KMS-11 (cell line): ENCODE measurements at regions not wholly inside any gene's neighbourhood (a gene's known extent, or its start where the extent isn't known, plus 50 kb on each side); places are given as distances from the start of the nearest gene placed in this dataset.

Experiments used
- H2AFZ ChIP-seq: fragments of 200-600 bp; sonication (generic); 2 replicates; pipeline ENCODE4 v1.6.1; 2016; ENCODE audit warnings: antibody characterized with exemption, mixed run types, low read depth
- H3K27ac ChIP-seq: fragments of 200-600 bp; sonication (generic); 2 replicates; pipeline ENCODE4 v1.6.1; 2016; ENCODE audit warnings: mild to moderate bottlenecking, mixed run types
- H3K27me3 ChIP-seq: fragments of 200-600 bp; sonication (generic); 2 replicates; pipeline ENCODE4 v1.6.1; 2017; ENCODE audit warnings: mild to moderate bottlenecking, low read depth, mixed run types, moderate library complexity; ENCODE audit not compliant: insufficient read depth
- H3K36me3 ChIP-seq: fragments of 200-600 bp; sonication (generic); 2 replicates; pipeline ENCODE4 v1.6.1; 2017; ENCODE audit warnings: mild to moderate bottlenecking, mixed run types; ENCODE audit not compliant: insufficient read depth
- H3K4me1 ChIP-seq: fragments of 200-600 bp; sonication (generic); 2 replicates; pipeline ENCODE4 v1.6.1; 2016; ENCODE audit warnings: mild to moderate bottlenecking, low read depth, mixed run types; ENCODE audit not compliant: poor library complexity, severe bottlenecking
- H3K4me2 ChIP-seq: fragments of 200-600 bp; sonication (generic); 2 replicates; pipeline ENCODE4 v1.7.0; 2016; ENCODE audit warnings: mild to moderate bottlenecking, mixed run types
- H3K4me3 ChIP-seq: fragments of 200-600 bp; sonication (generic); IDR thresholded peaks from 2 replicates; pipeline ENCODE4 v1.6.1; 2017; ENCODE audit warnings: low read depth, low read length, mixed read lengths; ENCODE audit not compliant: insufficient read depth
- H3K79me2 ChIP-seq: fragments of 200-600 bp; sonication (generic); 2 replicates; pipeline ENCODE4 v1.6.1; 2016; ENCODE audit warnings: low read depth, mixed run types; ENCODE audit not compliant: insufficient read depth
- H3K9ac ChIP-seq: fragments of 200-600 bp; sonication (generic); 2 replicates; pipeline ENCODE4 v1.6.1; 2016; ENCODE audit warnings: mild to moderate bottlenecking, mixed run types
- H4K20me1 ChIP-seq: fragments of 200-600 bp; sonication (generic); 2 replicates; pipeline ENCODE4 v1.6.1; 2016; ENCODE audit warnings: mild to moderate bottlenecking, mixed run types; ENCODE audit not compliant: insufficient read depth
- TF ChIP-seq, protein P1 (sequence below): fragments of 200-600 bp; sonication (generic); conservative IDR thresholded peaks from 2 replicates; pipeline ENCODE4 v1.6.1; 2017; ENCODE audit warnings: low read depth, mild to moderate bottlenecking, antibody characterized with exemption, low read length, moderate library complexity, mixed read lengths

DNA sequence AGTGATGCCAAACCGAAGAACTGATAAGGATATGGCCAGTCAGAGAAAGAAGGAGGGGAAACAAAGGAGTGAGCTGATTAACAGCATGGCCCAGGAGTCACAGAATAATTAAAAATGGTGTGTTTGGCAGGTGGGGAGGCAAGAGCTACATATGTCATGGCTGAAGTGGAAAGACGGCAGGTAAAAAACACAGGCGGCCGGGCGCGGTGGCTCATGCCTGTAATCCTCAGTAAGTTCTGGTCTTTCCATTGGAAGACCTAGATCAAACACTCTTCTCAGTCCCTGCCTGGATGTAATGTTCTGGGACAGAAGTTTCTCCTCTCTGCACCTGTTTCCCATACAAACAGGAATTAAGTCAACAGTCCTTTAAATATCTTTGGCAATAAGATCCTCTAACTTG, 503.9 kb downstream of the STIM2 start:
- Histone ChIP-seq H3K36me3 (no peaks in the 10 kb centered on the region), H3K79me2 (no peaks in the 10 kb centered on the region), H3K27ac (no peak overlapping the region), H3K4me2 (no peak overlapping the region), H3K27me3 (no peaks in the 10 kb centered on the region), H4K20me1 (no peaks in the 10 kb centered on the region), H3K4me3 (no peak overlapping the region), H3K4me1 (no peaks in the 10 kb centered on the region), H2AFZ (no peak overlapping the region), H3K9ac (no peak overlapping the region)
- TF ChIP-seq, protein P1, sequence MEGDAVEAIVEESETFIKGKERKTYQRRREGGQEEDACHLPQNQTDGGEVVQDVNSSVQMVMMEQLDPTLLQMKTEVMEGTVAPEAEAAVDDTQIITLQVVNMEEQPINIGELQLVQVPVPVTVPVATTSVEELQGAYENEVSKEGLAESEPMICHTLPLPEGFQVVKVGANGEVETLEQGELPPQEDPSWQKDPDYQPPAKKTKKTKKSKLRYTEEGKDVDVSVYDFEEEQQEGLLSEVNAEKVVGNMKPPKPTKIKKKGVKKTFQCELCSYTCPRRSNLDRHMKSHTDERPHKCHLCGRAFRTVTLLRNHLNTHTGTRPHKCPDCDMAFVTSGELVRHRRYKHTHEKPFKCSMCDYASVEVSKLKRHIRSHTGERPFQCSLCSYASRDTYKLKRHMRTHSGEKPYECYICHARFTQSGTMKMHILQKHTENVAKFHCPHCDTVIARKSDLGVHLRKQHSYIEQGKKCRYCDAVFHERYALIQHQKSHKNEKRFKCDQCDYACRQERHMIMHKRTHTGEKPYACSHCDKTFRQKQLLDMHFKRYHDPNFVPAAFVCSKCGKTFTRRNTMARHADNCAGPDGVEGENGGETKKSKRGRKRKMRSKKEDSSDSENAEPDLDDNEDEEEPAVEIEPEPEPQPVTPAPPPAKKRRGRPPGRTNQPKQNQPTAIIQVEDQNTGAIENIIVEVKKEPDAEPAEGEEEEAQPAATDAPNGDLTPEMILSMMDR, result no peak

DNA sequence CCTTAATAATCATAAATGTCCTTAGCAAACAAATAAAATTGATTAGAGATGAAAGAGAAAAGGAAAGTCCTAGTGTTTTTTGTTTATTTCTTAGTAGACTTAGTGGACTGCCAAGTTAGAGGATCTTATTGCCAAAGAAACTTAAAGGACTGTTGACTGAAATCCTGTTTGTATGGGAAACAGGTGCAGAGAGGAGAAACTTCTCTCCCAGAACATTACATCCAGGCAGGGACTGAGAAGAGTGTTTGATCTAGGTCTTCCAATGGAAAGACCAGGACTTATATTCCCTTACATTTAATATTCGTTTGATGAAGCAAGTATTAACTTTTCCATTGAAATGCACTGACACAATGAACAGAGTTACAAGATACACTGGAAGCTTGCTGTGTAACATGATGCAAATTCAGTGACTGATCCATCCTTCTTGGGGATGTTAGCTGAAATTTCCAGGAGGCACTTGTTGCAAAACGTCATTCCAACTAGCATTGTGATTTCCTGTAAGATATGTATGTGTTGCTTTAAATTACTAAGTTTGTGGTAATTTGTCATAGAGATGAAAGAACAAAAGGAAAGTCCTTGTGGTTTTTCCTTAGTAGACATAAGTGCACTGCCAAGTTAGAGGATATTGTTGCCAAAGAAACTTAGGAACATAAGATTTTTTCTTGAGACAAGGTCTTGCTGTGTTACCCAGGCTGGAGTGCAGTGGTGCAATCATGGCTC, 505.6 kb downstream of the STIM2 start:
- no peak overlapping the region for H3K9ac ChIP-seq
- TF ChIP-seq, protein P1, result no peak
- no peak overlapping the region for H3K4me3 ChIP-seq

DNA sequence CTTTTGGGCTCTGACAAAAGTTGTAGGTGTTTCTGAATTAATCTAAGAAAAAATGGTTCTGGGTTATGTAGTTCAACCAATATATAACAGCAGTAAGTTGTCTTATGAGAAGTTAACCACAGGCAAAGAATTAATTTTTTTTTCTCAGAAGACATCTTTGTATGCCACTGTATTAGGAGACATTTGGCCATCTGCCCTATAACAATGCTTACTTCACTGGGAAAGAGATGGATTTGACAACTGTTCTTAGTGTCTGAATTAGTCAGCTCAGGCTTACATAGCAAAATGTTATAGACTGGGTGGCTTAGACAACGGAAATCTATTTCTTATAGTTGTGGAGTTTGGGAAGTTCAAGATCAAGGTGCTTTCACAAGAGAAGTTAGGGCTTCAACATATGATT, 508.1 kb downstream of the STIM2 start:
- Histone ChIP-seq H3K4me2 (no peak overlapping the region), H3K79me2 (no peaks in the 10 kb centered on the region), H3K4me1 (no peaks in the 10 kb centered on the region), H4K20me1 (no peaks in the 10 kb centered on the region), H3K9ac (no peak overlapping the region), H2AFZ (no peak overlapping the region), H3K27me3 (no peaks in the 10 kb centered on the region), H3K27ac (no peak overlapping the region), H3K36me3 (no peaks in the 10 kb centered on the region), H3K4me3 (no peak overlapping the region)
- TF ChIP-seq, protein P1, result no peak

More for the DNA sequence above, 505.6 kb downstream of the STIM2 start:
- no peaks in the 10 kb centered on the region for H3K4me1 ChIP-seq
- H3K36me3 ChIP-seq, result no peaks in the 10 kb centered on the region
- H3K27me3 ChIP-seq, result no peaks in the 10 kb centered on the region
- no peaks in the 10 kb centered on the region for H4K20me1 ChIP-seq
- H2AFZ ChIP-seq, result no peak overlapping the region
- no peaks in the 10 kb centered on the region for H3K79me2 ChIP-seq
- no peak overlapping the region for H3K27ac ChIP-seq
- no peak overlapping the region for H3K4me2 ChIP-seq

DNA sequence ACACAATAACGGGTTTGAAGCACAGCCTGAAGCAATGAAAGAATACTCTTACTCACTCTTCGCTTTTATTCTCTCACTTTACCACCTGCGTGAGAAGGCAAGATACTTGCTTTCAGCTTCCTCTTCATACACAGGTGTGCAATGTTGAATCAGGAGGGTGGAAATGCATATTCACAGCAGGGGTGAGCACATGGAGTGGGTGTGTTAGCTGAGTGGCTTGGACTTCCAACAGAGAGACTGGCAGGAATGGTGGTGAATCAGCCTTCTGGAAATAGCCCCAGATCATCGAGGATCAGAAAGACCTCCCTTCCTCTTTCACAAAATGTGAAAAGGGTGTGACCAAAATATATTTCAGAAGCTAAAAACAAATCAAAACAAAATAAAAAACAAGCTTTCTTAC, 521.2 kb downstream of the STIM2 start:
- Histone ChIP-seq H3K27ac (no peak overlapping the region), H3K79me2 (no peaks in the 10 kb centered on the region), H3K4me3 (no peak overlapping the region), H3K36me3 (no peaks in the 10 kb centered on the region), H3K27me3 (no peaks in the 10 kb centered on the region), H4K20me1 (no peaks in the 10 kb centered on the region), H3K4me2 (no peak overlapping the region), H2AFZ (no peak overlapping the region), H3K4me1 (no peaks in the 10 kb centered on the region), H3K9ac (no peak overlapping the region)
- TF ChIP-seq, protein P1, result no peak
